ENCODE measurements at regions not wholly inside any gene's neighbourhood (a gene's known extent, or its start where the extent isn't known, plus 50 kb on each side); places are given as distances from the start of the nearest gene placed in this dataset.

DNA sequence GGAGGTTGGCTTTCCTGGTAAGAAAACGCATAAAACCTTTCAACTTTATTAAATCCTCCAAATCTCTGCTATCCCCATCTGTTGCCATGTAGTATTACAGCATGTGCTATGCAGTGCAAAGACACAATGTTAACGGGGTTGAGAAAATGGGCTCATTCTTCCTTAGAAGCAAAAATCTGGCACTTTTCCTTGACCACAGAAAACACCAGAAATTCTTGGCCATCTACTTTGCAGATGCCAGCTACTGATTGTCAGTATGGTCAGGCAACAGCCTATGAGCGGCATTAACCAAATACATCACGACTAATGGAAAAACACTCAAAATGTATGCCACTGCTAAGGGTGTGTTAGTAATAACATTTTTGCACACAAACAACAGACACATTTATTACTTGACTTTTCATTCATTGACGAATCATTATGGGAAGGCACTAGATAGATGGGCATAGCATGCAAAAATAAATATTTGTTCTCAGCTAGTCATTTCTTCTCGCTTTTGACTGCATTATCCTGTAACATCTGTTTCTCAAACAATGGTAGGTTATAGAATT lies 65.2 kb upstream of the CRIM1 start:
- Histone ChIP-seq H3K4me3 (no peak overlapping the region), H4K20me1 (ENCODE audit: control insufficient read depth, insufficient read depth) (no peaks in the 10 kb centered on the region), H3K36me3 (ENCODE audit: control insufficient read depth in 2 of 2, insufficient read depth in 2 of 2, low read length in 1 of 2) (no peaks in the 10 kb centered on the region), H3K27me3 (replicated peaks in 1 of 2; ENCODE audit: control insufficient read depth in 2 of 2, insufficient read depth in 2 of 2, low read length in 1 of 2) (no peaks in the 10 kb centered on the region), H3K4me1 (ENCODE audit: control insufficient read depth, insufficient read depth, low read length) (no peaks in the 10 kb centered on the region), H2AFZ (ENCODE audit: control insufficient read depth, low read depth, low read length) (no peak overlapping the region), H3K79me2 (ENCODE audit: control insufficient read depth, insufficient read depth, low read length) (no peaks in the 10 kb centered on the region), H3K9ac (ENCODE audit: control insufficient read depth, insufficient read depth, low read length) (no peak overlapping the region), H3K4me2 (ENCODE audit: control insufficient read depth, insufficient read depth) (no peak overlapping the region), H3K9me3 (replicated peaks; ENCODE audit: control insufficient read depth, insufficient read depth, low read length) (no peaks in the 10 kb centered on the region), H3K27ac (ENCODE audit: control insufficient read depth, insufficient read depth) (no peak overlapping the region)
- 38% methylated on average over 6 of the region's 6 CpGs for WGBS (ENCODE audit: insufficient coverage, insufficient replicate concordance, low lambda C conversion rate, missing lambda C conversion rate)
- DNase-seq (ENCODE audit: low read depth, low spot score) (no peak), FAIRE-seq (no peak), ATAC-seq (no peak)
- ChIA-PET CTCF (interaction anchor here (1.4 kb wide), 1 partner anchor 74 kb away, joined by 4 read pairs; no protein-coding TSS in a partner anchor), SMC1A (ENCODE audit: uncharacterized antibody, unreplicated experiment) (interaction anchor here (0.9 kb wide), 1 partner anchor 71 kb away, joined by 3 read pairs; no protein-coding TSS in a partner anchor), POLR2A (no interaction called here), RAD21 (ENCODE audit: unreplicated experiment) (no interaction called here)
- intact Hi-C loops (cut with micrococcal nuclease; ENCODE audit: unreplicated experiment) (no loop called here), in situ Hi-C loops (cut with MboI) (no loop called here)
- BruUV-seq (replicated peaks): no TSS peak
- TF ChIP-seq ZNF24 (IDR thresholded peaks at IDR 0.05) (no peak), JUND (IDR thresholded peaks at IDR 0.05; ENCODE audit: low read depth, low read length) (no peak), EED (IDR thresholded peaks at IDR 0.05; ENCODE audit: low read depth) (no peak), POLR2AphosphoS2 (IDR thresholded peaks at IDR 0.05; ENCODE audit: low read depth, low read length) (no peak), CREB1 (IDR thresholded peaks at IDR 0.05; ENCODE audit: low read depth) (no peak), TCF3 (IDR thresholded peaks at IDR 0.05; ENCODE audit: borderline replicate concordance, insufficient read depth, low read depth, low read length) (no peak), MEF2A (IDR thresholded peaks at IDR 0.05; ENCODE audit: insufficient read depth, low read depth, low read length) (no peak), ETV6 (conservative IDR thresholded peaks at IDR 0.05 in 1 of 2, IDR thresholded peaks at IDR 0.05 in 1 of 2; ENCODE audit: borderline replicate concordance in 1 of 2, low read depth in 1 of 2) (no peak), TCF12 (IDR thresholded peaks at IDR 0.05; ENCODE audit: low read depth, low read length) (no peak), SP1 (IDR thresholded peaks at IDR 0.05; ENCODE audit: low read depth, low read length) (no peak), SUPT20H (IDR thresholded peaks at IDR 0.05; ENCODE audit: borderline replicate concordance, control insufficient read depth, low read depth, low read length) (no peak), FOS (IDR thresholded peaks at IDR 0.05; ENCODE audit: borderline replicate concordance, extremely low read depth, insufficient read length) (no peak)

Data from GM12878 (cell line).